ENCODE measurements at regions not wholly inside any gene's neighbourhood (a gene's known extent, or its start where the extent isn't known, plus 50 kb on each side); places are given as distances from the start of the nearest gene placed in this dataset.

- ChIA-PET POLR2A (no interaction called here), CTCF (ENCODE audit: low intra/inter-chr PET ratio) (no interaction called here)
- Histone ChIP-seq H3K4me3 (no peak overlapping the region), H2AFZ (ENCODE audit: low read depth, low read length) (no peak overlapping the region), H3K27me3 (ENCODE audit: control insufficient read depth in 2 of 2, insufficient read depth in 2 of 2, low read length in 2 of 2) (no peaks in the 10 kb centered on the region), H3K27ac (ENCODE audit: extremely low read depth, low read depth, low read length) (no peak overlapping the region), H3K36me3 (ENCODE audit: control insufficient read depth, insufficient read depth, low read length) (no peaks in the 10 kb centered on the region), H3K9me1 (ENCODE audit: control insufficient read depth, insufficient read depth, low read length) (no peaks in the 10 kb centered on the region), H3K4me1 (replicated peaks in 1 of 2; ENCODE audit: control insufficient read depth in 2 of 2, insufficient read depth in 2 of 2, low read length in 2 of 2) (no peaks in the 10 kb centered on the region), H3K79me2 (ENCODE audit: control insufficient read depth, insufficient read depth, low read length) (no peaks in the 10 kb centered on the region), H3K9ac (ENCODE audit: insufficient read depth in 1 of 2, low read depth in 2 of 2, low read length in 2 of 2) (no peak overlapping the region), H4K20me1 (replicated peaks; ENCODE audit: control insufficient read depth, insufficient read depth, low read length) (no peaks in the 10 kb centered on the region), H3K4me2 (ENCODE audit: insufficient read depth, low read length) (no peak overlapping the region), H3K9me3 (replicated peaks; ENCODE audit: control insufficient read depth, insufficient read depth, low read depth, low read length) (no peaks in the 10 kb centered on the region)
- BruUV-seq (replicated peaks), result no TSS peak
- FAIRE-seq, result no peak
- 0% methylated on average over 2 of the region's 2 CpGs for WGBS (ENCODE audit: insufficient coverage, low coverage, missing lambda C conversion rate)
- TF ChIP-seq ZEB2 (IDR thresholded peaks at IDR 0.05) (no peak), ELK3 (CRISPR knock-in tag; IDR thresholded peaks at IDR 0.05) (no peak), ARID3A (IDR thresholded peaks at IDR 0.05; ENCODE audit: borderline replicate concordance, low read depth, low read length) (no peak), BACH1 (tag; IDR thresholded peaks at IDR 0.05) (no peak), KLF13 (tag; IDR thresholded peaks at IDR 0.05; ENCODE audit: borderline replicate concordance, low read depth) (no peak), ZNF12 (CRISPR knock-in tag; IDR thresholded peaks at IDR 0.05) (no peak), ARHGAP35 (IDR thresholded peaks at IDR 0.05; ENCODE audit: partially characterized antibody) (no peak), THAP7 (CRISPR knock-in tag; IDR thresholded peaks at IDR 0.05) (no peak)
- DNase-seq (ENCODE audit: extremely low read depth in 1 of 4, low spot score in 3 of 4), result no peak
- intact Hi-C loops (cut with micrococcal nuclease), result no loop called here
- in situ Hi-C loops (cut with MboI), result no loop called here
- no peak for ATAC-seq
Observed at GRCh38 chr3:164539215-164539614, 539.1 kb downstream of the SI start.
